Spleen (tissue), 11 donors: ENCODE measurements at regions not wholly inside any gene's neighbourhood (a gene's known extent, or its start where the extent isn't known, plus 50 kb on each side); places are given as distances from the start of the nearest gene placed in this dataset.

Experiments
- DNase-seq: peaks from one replicate; pipeline ENCODE4 v3.0.0-alpha.2; 2020
- H3K27ac ChIP-seq, 8 donors: fragments of 200-600 bp; sonication (generic) in 7 of 8; 1 replicate in 4 of 8; 2 replicates in 4 of 8; pipeline versions ENCODE4 v1.5.0 to v1.8.0; 2016 to 2021; ENCODE audit warnings: inconsistent platforms in 4 of 8, mild to moderate bottlenecking in 4 of 8, moderate library complexity in 1 of 8
- H3K27me3 ChIP-seq, 7 donors: fragments of 200-600 bp; sonication (generic) in 6 of 7; replicated peaks in 1 of 7; 1 replicate in 4 of 7; 2 replicates in 3 of 7; pipeline versions ENCODE4 v1.5.0 to v1.8.0; 2016 to 2021; ENCODE audit warnings: inconsistent platforms in 3 of 7, mild to moderate bottlenecking in 1 of 7
- H3K36me3 ChIP-seq, 6 donors: fragments of 200-600 bp; sonication (generic) in 5 of 6; 1 replicate in 4 of 6; 2 replicates in 2 of 6; pipeline versions ENCODE4 v1.5.0 to v1.8.0; 2016 to 2021; ENCODE audit warnings: inconsistent platforms in 2 of 6
- H3K4me1 ChIP-seq, 6 donors: fragments of 200-600 bp; sonication (generic) in 5 of 6; 1 replicate in 3 of 6; 2 replicates in 3 of 6; pipeline versions ENCODE4 v1.5.0 to v1.8.0; 2016 to 2021; ENCODE audit warnings: inconsistent platforms in 3 of 6
- H3K4me3 ChIP-seq, 8 donors: fragments of 200-600 bp; sonication (generic) in 7 of 8; 1 replicate in 4 of 8; 2 replicates in 4 of 8; pipeline versions ENCODE4 v1.5.0 to v1.8.0; 2016 to 2021; ENCODE audit warnings: inconsistent platforms in 4 of 8, mild to moderate bottlenecking in 4 of 8, moderate library complexity in 2 of 8
- H3K9me3 ChIP-seq, 8 donors: fragments of 200-600 bp; sonication (generic) in 7 of 8; 1 replicate in 4 of 8; 2 replicates in 4 of 8; pipeline versions ENCODE4 v1.5.0 to v1.8.0; 2016 to 2021; ENCODE audit warnings: inconsistent platforms in 4 of 8
- CTCF ChIP-seq, 11 experiments: fragments of 200-600 bp in 7 of 11; fragments of 450-650 bp in 4 of 11; sonication (generic) in 4 of 11; IDR thresholded peaks in 8 of 11; conservative IDR thresholded peaks in 3 of 11; 1 replicate in 7 of 11; 2 replicates in 4 of 11; pipeline versions ENCODE4 v1.4.0 to v1.8.0; 2016 to 2021; ENCODE audit warnings: antibody characterized with exemption in 11 of 11, inconsistent platforms in 4 of 11, mild to moderate bottlenecking in 1 of 11
- POLR2A ChIP-seq, 3 donors: fragments of 450-650 bp; IDR thresholded peaks; one replicate each; pipeline ENCODE4 v1.5.1; 2017; ENCODE audit warnings: antibody characterized with exemption in 3 of 3, mild to moderate bottlenecking in 1 of 3
- POLR2AphosphoS5 ChIP-seq, 3 donors: sonication (generic); formaldehyde crosslinking; IDR thresholded peaks; one replicate each; pipeline ENCODE4 v1.5.1; 2017; ENCODE audit warnings: antibody characterized with exemption in 3 of 3
- WGBS, 5 donors: extraction: QIAGEN DNeasy Blood & Tissue Kit in 3 of 5; methylation state at CpG; one replicate each; pipeline versions ENCODE4 v1.1.5 to v1.1.7; 2013 to 2018; 5-methylcytosine and 5-hydroxymethylcytosine counted together
- intact Hi-C: fragments of 100-400 bp; cut with DNase I; formaldehyde crosslinking; loops from one replicate; pipeline ENCODE4 v1.15.0; 2023; ENCODE audit warnings: low total_unique reads
- donor health status: healthy with polysubstance abuse.
- donor health status: DM: no; HTN: no; CAD: no; lungs with moderate emphysema.
- donor health status: DM: no; HTN: no; CAD: no.
- donor health status: Bipolar disorder and iron deficiency.
- donor health status: healthy.
- donor health status: DM: no; HTN: no; CAD: no.
- donor health status: DM: yes; HTN: yes; CAD: no.

- intact Hi-C loops, result no loop called here
- Histone ChIP-seq H3K4me1 (no peaks in the 10 kb centered on the region), H3K27me3 (no peaks in the 10 kb centered on the region), H3K27ac (no peak overlapping the region), H3K36me3 (no peaks in the 10 kb centered on the region), H3K9me3 (no peaks in the 10 kb centered on the region), H3K4me3 (no peak overlapping the region)
- TF ChIP-seq POLR2AphosphoS5 (IDR thresholded peaks at IDR 0.05), result no peak
- TF ChIP-seq POLR2A (IDR thresholded peaks at IDR 0.05), result no peak
- TF ChIP-seq CTCF (IDR thresholded peaks at IDR 0.05 in 8 of 11, conservative IDR thresholded peaks at IDR 0.05 in 3 of 11), result no peak
- DNase-seq, result no peak
- 70 to 85% (median 77%) methylated on average over 11 of the region's 11 CpGs for WGBS, 5 donors
Measured at GRCh38 chr2:223311889-223312680, 260.1 kb downstream of the KCNE4 start.

- Histone ChIP-seq H3K27ac (no peak overlapping the region), H3K9me3 (no peaks in the 10 kb centered on the region), H3K36me3 (no peaks in the 10 kb centered on the region), H3K27me3 (no peaks in the 10 kb centered on the region), H3K4me1 (no peaks in the 10 kb centered on the region), H3K4me3 (no peak overlapping the region)
- 66 to 72% (median 69%) methylated on average over 2 of the region's 2 CpGs for WGBS, 5 donors
- intact Hi-C loops, result no loop called here
- TF ChIP-seq POLR2A (IDR thresholded peaks at IDR 0.05) (no peak), CTCF (IDR thresholded peaks at IDR 0.05 in 8 of 11, conservative IDR thresholded peaks at IDR 0.05 in 3 of 11) (no peak), POLR2AphosphoS5 (IDR thresholded peaks at IDR 0.05) (no peak)
- no peak for DNase-seq
Measured at GRCh38 chr2:223313101-223313500, 261.1 kb downstream of the KCNE4 start.

- H3K27ac ChIP-seq, result no peak overlapping the region
- no peaks in the 10 kb centered on the region for H3K27me3 ChIP-seq
- H3K4me1 ChIP-seq, result no peaks in the 10 kb centered on the region
- TF ChIP-seq POLR2AphosphoS5 (IDR thresholded peaks at IDR 0.05), result no peak
- no peak for TF ChIP-seq CTCF (IDR thresholded peaks at IDR 0.05 in 8 of 11, conservative IDR thresholded peaks at IDR 0.05 in 3 of 11)
- no peak for TF ChIP-seq POLR2A (IDR thresholded peaks at IDR 0.05)
- WGBS, 5 donors, result 67 to 81% (median 73%) methylated on average over 2 of the region's 2 CpGs
- no peaks in the 10 kb centered on the region for H3K36me3 ChIP-seq
- intact Hi-C loops, result no loop called here
- DNase-seq, result no peak
- no peak overlapping the region for H3K4me3 ChIP-seq
- no peaks in the 10 kb centered on the region for H3K9me3 ChIP-seq
Measured at GRCh38 chr2:223314811-223315210, 262.8 kb downstream of the KCNE4 start.

GRCh38 chr2:223315813-223316212, 263.8 kb downstream of the KCNE4 start:
- H3K4me1 ChIP-seq, result no peaks in the 10 kb centered on the region
- H3K9me3 ChIP-seq, result no peaks in the 10 kb centered on the region
- H3K27ac ChIP-seq, result no peak overlapping the region
- H3K36me3 ChIP-seq, result no peaks in the 10 kb centered on the region
- intact Hi-C loops, result no loop called here
- H3K27me3 ChIP-seq, result no peaks in the 10 kb centered on the region
- no peak overlapping the region for H3K4me3 ChIP-seq
- WGBS, 5 donors, result 71 to 91% (median 85%) methylated on average over 3 of the region's 3 CpGs
- TF ChIP-seq POLR2AphosphoS5 (IDR thresholded peaks at IDR 0.05), result no peak
- no peak for TF ChIP-seq POLR2A (IDR thresholded peaks at IDR 0.05)
- TF ChIP-seq CTCF (IDR thresholded peaks at IDR 0.05 in 8 of 11, conservative IDR thresholded peaks at IDR 0.05 in 3 of 11), result no peak
- no peak for DNase-seq
